ENCODE measurements at regions not wholly inside any gene's neighbourhood (a gene's known extent, or its start where the extent isn't known, plus 50 kb on each side); places are given as distances from the start of the nearest gene placed in this dataset.
"Not testable (repeated sequence)": the region's sequence is repeated elsewhere in the genome, so short reads cannot be mapped to it uniquely, and the experiment has no call there.

- not testable (repeated sequence) for H3K27ac ChIP-seq (ENCODE audit: low read depth in 1 of 3, low read length in 2 of 3); H3K4me3 ChIP-seq (ENCODE audit: low read depth in 1 of 3, low read length in 3 of 3); H3K9me3 ChIP-seq (ENCODE audit: control insufficient read depth in 2 of 2, insufficient read depth in 1 of 2, low read depth in 1 of 2, low read length in 1 of 2); H3K27me3 ChIP-seq (ENCODE audit: control insufficient read depth in 3 of 3, insufficient read depth in 3 of 3, low read length in 3 of 3); FAIRE-seq; H3K4me1 ChIP-seq (ENCODE audit: control insufficient read depth in 3 of 3, insufficient read depth in 2 of 3, low read depth in 1 of 3, low read length in 2 of 3); H3K36me3 ChIP-seq (ENCODE audit: control insufficient read depth in 3 of 3, insufficient read depth in 2 of 3, low read depth in 1 of 3, low read length in 3 of 3); DNase-seq
- 95 to 97% (median 96%) methylated on average over 36 to 39 of the region's 39 CpGs for WGBS, 3 donors
Measured at GRCh38 chr2:183478941-183479595, 354.8 kb downstream of the NUP35 start.

- Histone ChIP-seq H3K4me3 (ENCODE audit: low read depth in 1 of 3, low read length in 3 of 3) (no peak overlapping the region), H3K9me3 (ENCODE audit: control insufficient read depth in 2 of 2, insufficient read depth in 1 of 2, low read depth in 1 of 2, low read length in 1 of 2) (no peaks in the 10 kb centered on the region), H3K27ac (ENCODE audit: low read depth in 1 of 3, low read length in 2 of 3) (no peak overlapping the region), H3K36me3 (ENCODE audit: control insufficient read depth in 3 of 3, insufficient read depth in 2 of 3, low read depth in 1 of 3, low read length in 3 of 3) (no peaks in the 10 kb centered on the region), H3K4me1 (ENCODE audit: control insufficient read depth in 3 of 3, insufficient read depth in 2 of 3, low read depth in 1 of 3, low read length in 2 of 3) (peaks cover 0 to 7% (median 0%) of the 10 kb centered on the region in 3 donors), H3K27me3 (ENCODE audit: control insufficient read depth in 3 of 3, insufficient read depth in 3 of 3, low read length in 3 of 3) (no peaks in the 10 kb centered on the region)
- 80 to 92% (median 87%) methylated on average over 3 of the region's 3 CpGs for WGBS, 3 donors
- no peak for FAIRE-seq
- DNase-seq, result no peak
Measured at GRCh38 chr2:183487326-183487725, 363.1 kb downstream of the NUP35 start.

GRCh38 chr2:183488421-183488820, 364.2 kb downstream of the NUP35 start:
- no peak for FAIRE-seq

GRCh38 chr2:183490489-183490888, 366.2 kb downstream of the NUP35 start:
- no peaks in the 10 kb centered on the region for H3K36me3 ChIP-seq (ENCODE audit: control insufficient read depth in 3 of 3, insufficient read depth in 2 of 3, low read depth in 1 of 3, low read length in 3 of 3)
- H3K27ac ChIP-seq (ENCODE audit: low read depth in 1 of 3, low read length in 2 of 3), result no peak overlapping the region
- no peak overlapping the region for H3K4me3 ChIP-seq (ENCODE audit: low read depth in 1 of 3, low read length in 3 of 3)
- WGBS, 3 donors, result 47 to 63% (median 57%) methylated on average over 3 of the region's 3 CpGs
- no peaks in the 10 kb centered on the region for H3K27me3 ChIP-seq (ENCODE audit: control insufficient read depth in 3 of 3, insufficient read depth in 3 of 3, low read length in 3 of 3)
- no peaks in the 10 kb centered on the region for H3K9me3 ChIP-seq (ENCODE audit: control insufficient read depth in 2 of 2, insufficient read depth in 1 of 2, low read depth in 1 of 2, low read length in 1 of 2)
- FAIRE-seq, result no peak
- peaks cover 0 to 14% (median 0%) of the 10 kb centered on the region in 3 donors for H3K4me1 ChIP-seq (ENCODE audit: control insufficient read depth in 3 of 3, insufficient read depth in 2 of 3, low read depth in 1 of 3, low read length in 2 of 3)
- peak; percentile 1 to 50 for DNase-seq

More at GRCh38 chr2:183488421-183488820, 364.2 kb downstream of the NUP35 start:
- no peaks in the 10 kb centered on the region for H3K27me3 ChIP-seq (ENCODE audit: control insufficient read depth in 3 of 3, insufficient read depth in 3 of 3, low read length in 3 of 3)
- no peaks in the 10 kb centered on the region for H3K9me3 ChIP-seq (ENCODE audit: control insufficient read depth in 2 of 2, insufficient read depth in 1 of 2, low read depth in 1 of 2, low read length in 1 of 2)
- no peaks in the 10 kb centered on the region for H3K36me3 ChIP-seq (ENCODE audit: control insufficient read depth in 3 of 3, insufficient read depth in 2 of 3, low read depth in 1 of 3, low read length in 3 of 3)
- no peak overlapping the region for H3K4me3 ChIP-seq (ENCODE audit: low read depth in 1 of 3, low read length in 3 of 3)
- H3K27ac ChIP-seq (ENCODE audit: low read depth in 1 of 3, low read length in 2 of 3), result no peak overlapping the region
- DNase-seq, result no peak
- H3K4me1 ChIP-seq (ENCODE audit: control insufficient read depth in 3 of 3, insufficient read depth in 2 of 3, low read depth in 1 of 3, low read length in 2 of 3), result peaks cover 0 to 14% (median 0%) of the 10 kb centered on the region in 3 donors

GRCh38 chr2:183490914-183491313, 366.7 kb downstream of the NUP35 start:
- H3K4me1 ChIP-seq (ENCODE audit: control insufficient read depth in 3 of 3, insufficient read depth in 2 of 3, low read depth in 1 of 3, low read length in 2 of 3), result peaks cover 0 to 14% (median 0%) of the 10 kb centered on the region in 3 donors
- no peaks in the 10 kb centered on the region for H3K9me3 ChIP-seq (ENCODE audit: control insufficient read depth in 2 of 2, insufficient read depth in 1 of 2, low read depth in 1 of 2, low read length in 1 of 2)
- H3K27ac ChIP-seq (ENCODE audit: low read depth in 1 of 3, low read length in 2 of 3), result no peak overlapping the region
- 63 to 82% (median 76%) methylated on average over 2 of the region's 2 CpGs for WGBS, 3 donors
- H3K27me3 ChIP-seq (ENCODE audit: control insufficient read depth in 3 of 3, insufficient read depth in 3 of 3, low read length in 3 of 3), result no peaks in the 10 kb centered on the region
- DNase-seq (no peak), FAIRE-seq (no peak)
- H3K4me3 ChIP-seq (ENCODE audit: low read depth in 1 of 3, low read length in 3 of 3), result no peak overlapping the region
- H3K36me3 ChIP-seq (ENCODE audit: control insufficient read depth in 3 of 3, insufficient read depth in 2 of 3, low read depth in 1 of 3, low read length in 3 of 3), result no peaks in the 10 kb centered on the region

GRCh38 chr2:183493040-183493439, 368.8 kb downstream of the NUP35 start:
- H3K36me3 ChIP-seq (ENCODE audit: control insufficient read depth in 3 of 3, insufficient read depth in 2 of 3, low read depth in 1 of 3, low read length in 3 of 3), result no peaks in the 10 kb centered on the region
- no peaks in the 10 kb centered on the region for H3K9me3 ChIP-seq (ENCODE audit: control insufficient read depth in 2 of 2, insufficient read depth in 1 of 2, low read depth in 1 of 2, low read length in 1 of 2)
- no peak overlapping the region for H3K27ac ChIP-seq (ENCODE audit: low read depth in 1 of 3, low read length in 2 of 3)
- H3K4me1 ChIP-seq (ENCODE audit: control insufficient read depth in 3 of 3, insufficient read depth in 2 of 3, low read depth in 1 of 3, low read length in 2 of 3), result peaks cover 0 to 14% (median 0%) of the 10 kb centered on the region in 3 donors
- whole genome bisulfite sequencing, 3 donors, result 22 to 55% (median 32%) methylated on average over 5 of the region's 5 CpGs
- H3K4me3 ChIP-seq (ENCODE audit: low read depth in 1 of 3, low read length in 3 of 3), result no peak overlapping the region
- H3K27me3 ChIP-seq (ENCODE audit: control insufficient read depth in 3 of 3, insufficient read depth in 3 of 3, low read length in 3 of 3), result no peaks in the 10 kb centered on the region
- DNase-seq, result peak; percentile 34 to 71
- no peak for FAIRE-seq

GRCh38 chr2:183495079-183495478, 370.8 kb downstream of the NUP35 start:
- Histone ChIP-seq H3K9me3 (ENCODE audit: control insufficient read depth in 2 of 2, insufficient read depth in 1 of 2, low read depth in 1 of 2, low read length in 1 of 2) (no peaks in the 10 kb centered on the region), H3K4me3 (ENCODE audit: low read depth in 1 of 3, low read length in 3 of 3) (no peak overlapping the region), H3K27ac (ENCODE audit: low read depth in 1 of 3, low read length in 2 of 3) (no peak overlapping the region), H3K27me3 (ENCODE audit: control insufficient read depth in 3 of 3, insufficient read depth in 3 of 3, low read length in 3 of 3) (no peaks in the 10 kb centered on the region), H3K36me3 (ENCODE audit: control insufficient read depth in 3 of 3, insufficient read depth in 2 of 3, low read depth in 1 of 3, low read length in 3 of 3) (no peaks in the 10 kb centered on the region), H3K4me1 (ENCODE audit: control insufficient read depth in 3 of 3, insufficient read depth in 2 of 3, low read depth in 1 of 3, low read length in 2 of 3) (peaks cover 0 to 14% (median 0%) of the 10 kb centered on the region in 3 donors)
- no peak for DNase-seq
- no peak for FAIRE-seq
- WGBS, 3 donors, result 71 to 76% (median 74%) methylated on average over 2 of the region's 2 CpGs

GRCh38 chr2:183495589-183496267, 371.5 kb downstream of the NUP35 start:
- H3K9me3 ChIP-seq (ENCODE audit: control insufficient read depth in 2 of 2, insufficient read depth in 1 of 2, low read depth in 1 of 2, low read length in 1 of 2), result no peaks in the 10 kb centered on the region
- FAIRE-seq, result no peak
- 49 to 60% (median 55%) methylated on average over 3 of the region's 3 CpGs for WGBS, 3 donors

More at GRCh38 chr2:183495589-183496267, 371.5 kb downstream of the NUP35 start:
- Histone ChIP-seq H3K4me1 (ENCODE audit: control insufficient read depth in 3 of 3, insufficient read depth in 2 of 3, low read depth in 1 of 3, low read length in 2 of 3) (peaks cover 0 to 8% (median 0%) of the 10 kb centered on the region in 3 donors), H3K4me3 (ENCODE audit: low read depth in 1 of 3, low read length in 3 of 3) (no peak overlapping the region), H3K27ac (ENCODE audit: low read depth in 1 of 3, low read length in 2 of 3) (no peak overlapping the region), H3K36me3 (ENCODE audit: control insufficient read depth in 3 of 3, insufficient read depth in 2 of 3, low read depth in 1 of 3, low read length in 3 of 3) (no peaks in the 10 kb centered on the region), H3K27me3 (ENCODE audit: control insufficient read depth in 3 of 3, insufficient read depth in 3 of 3, low read length in 3 of 3) (no peaks in the 10 kb centered on the region)
- no peak for DNase-seq
